HPDE6-E6E7 (cell line): ENCODE measurements at regions not wholly inside any gene's neighbourhood (a gene's known extent, or its start where the extent isn't known, plus 50 kb on each side); places are given as distances from the start of the nearest gene placed in this dataset.

Source experiments
- DNase-seq: peaks from one replicate; pipeline ENCODE4 v3.0.0; 2011; ENCODE audit warnings: missing footprints; ENCODE audit errors: extremely low spot score

DNA sequence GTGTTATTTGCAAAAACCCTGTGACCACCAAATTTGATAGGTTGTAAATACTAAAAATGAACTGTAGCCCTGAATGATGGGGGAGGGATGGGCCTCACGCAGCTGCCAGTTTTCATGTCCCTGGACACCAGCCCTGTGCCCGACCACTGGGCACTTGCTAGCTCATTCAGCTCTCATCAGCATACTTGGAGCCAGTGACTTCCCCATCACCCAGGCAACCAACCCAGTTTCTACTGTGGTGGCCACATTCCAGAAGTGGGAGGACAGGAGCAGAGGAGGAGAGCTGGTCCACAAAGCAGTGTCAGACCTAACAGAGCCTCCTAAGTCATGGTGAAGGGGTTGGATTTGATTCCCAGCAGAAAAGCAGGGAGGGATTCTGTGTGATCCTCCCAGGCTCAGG lies 128.2 kb downstream of the CPEB2 start:
- no peak for DNase-seq

DNA sequence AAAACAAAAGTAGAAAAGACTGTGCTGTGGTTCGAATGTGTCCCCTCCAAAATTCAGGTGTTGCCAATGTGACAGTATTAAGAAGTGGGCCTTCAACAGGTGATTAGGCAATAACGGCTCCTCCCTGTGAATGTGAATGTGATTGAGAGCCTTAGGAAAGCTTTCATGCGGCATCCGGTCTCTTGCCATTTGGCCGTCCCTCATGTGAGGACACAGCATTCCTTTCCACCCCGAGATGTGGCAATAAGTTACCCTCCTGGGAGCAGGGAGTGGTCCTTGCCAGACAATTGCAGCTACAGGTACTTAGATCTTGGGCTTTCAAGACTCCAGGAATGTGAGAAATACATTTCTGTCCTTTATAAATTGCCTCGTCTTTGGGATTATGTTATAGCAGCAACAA lies 129.3 kb downstream of the CPEB2 start:
- no peak for DNase-seq

DNA sequence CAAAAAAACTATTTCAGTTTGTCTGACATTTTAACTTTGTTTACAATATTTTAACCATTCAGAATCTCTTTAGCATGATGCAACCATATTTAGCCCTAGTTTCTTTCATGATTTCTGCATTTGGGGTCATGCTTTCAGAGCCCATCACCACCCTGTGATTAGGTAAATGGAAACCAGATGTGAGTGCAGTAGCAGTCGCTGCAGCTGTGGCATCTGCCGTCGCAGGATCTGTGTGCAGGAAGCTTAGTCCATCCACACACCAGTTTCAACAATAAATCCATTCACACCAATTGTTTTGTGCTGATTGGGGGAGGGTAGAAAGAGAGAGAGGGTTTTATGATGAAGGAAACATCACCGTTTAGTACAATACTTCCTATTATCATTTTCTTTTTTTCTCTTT lies 130.5 kb downstream of the CPEB2 start:
- no peak for DNase-seq

DNA sequence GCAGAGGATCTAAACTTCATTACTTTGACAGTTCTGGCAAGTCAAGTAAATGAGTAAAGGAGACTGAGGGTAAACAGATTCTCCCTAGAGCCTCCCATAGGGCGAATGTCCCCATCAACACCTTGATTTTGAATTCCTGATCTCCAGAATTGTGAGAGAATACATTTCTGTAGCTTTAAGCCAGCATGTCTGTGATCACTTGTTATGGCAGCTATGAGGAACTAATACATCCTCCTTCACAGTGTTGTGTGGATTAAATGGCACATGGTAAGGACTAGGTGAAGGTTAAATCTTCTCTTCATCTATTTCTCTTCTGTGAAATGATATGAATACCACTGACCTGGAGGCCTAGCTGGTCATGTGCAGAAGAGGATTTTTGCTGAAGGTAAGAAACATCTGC lies 137.3 kb downstream of the CPEB2 start:
- no peak for DNase-seq

DNA sequence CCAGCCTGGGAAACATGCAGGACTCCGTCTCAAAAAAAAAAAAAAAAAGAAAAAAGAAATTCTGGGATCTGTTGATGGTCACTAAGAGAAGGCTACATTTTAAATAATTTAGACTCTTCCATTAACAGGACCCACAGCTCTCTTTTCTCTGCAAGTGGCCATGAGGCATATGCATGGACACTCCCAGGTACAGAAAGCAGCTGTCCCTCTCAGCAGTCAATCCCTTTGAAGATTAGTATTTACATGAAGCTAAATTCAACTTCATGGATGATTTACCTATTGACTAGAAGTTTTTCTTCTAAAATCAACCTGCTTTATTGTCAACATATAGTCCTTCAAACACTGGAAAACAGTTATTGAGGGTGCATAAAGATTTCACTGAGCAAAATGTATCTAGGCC lies 139.9 kb downstream of the CPEB2 start:
- no peak for DNase-seq

DNA sequence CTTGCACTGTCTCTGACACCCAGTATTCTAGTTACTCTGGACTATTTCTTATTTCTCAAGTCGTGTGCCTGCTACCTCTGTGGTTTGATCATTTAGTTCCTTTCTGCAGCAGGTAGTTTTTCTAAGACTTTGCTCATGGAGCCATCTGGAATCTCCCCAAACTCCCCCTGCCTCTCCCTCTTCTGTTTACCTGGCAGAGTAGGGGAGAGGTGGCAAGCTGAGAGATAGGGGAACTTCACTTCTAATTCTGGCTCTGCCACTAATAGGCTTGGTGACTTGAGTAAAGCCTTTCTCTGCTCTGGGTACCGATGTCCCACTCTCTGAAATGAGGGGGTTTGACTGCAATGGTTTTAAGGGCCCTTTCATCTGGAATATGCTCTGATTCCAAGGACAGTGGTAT lies 141.3 kb downstream of the CPEB2 start:
- DNase-seq: no peak

DNA sequence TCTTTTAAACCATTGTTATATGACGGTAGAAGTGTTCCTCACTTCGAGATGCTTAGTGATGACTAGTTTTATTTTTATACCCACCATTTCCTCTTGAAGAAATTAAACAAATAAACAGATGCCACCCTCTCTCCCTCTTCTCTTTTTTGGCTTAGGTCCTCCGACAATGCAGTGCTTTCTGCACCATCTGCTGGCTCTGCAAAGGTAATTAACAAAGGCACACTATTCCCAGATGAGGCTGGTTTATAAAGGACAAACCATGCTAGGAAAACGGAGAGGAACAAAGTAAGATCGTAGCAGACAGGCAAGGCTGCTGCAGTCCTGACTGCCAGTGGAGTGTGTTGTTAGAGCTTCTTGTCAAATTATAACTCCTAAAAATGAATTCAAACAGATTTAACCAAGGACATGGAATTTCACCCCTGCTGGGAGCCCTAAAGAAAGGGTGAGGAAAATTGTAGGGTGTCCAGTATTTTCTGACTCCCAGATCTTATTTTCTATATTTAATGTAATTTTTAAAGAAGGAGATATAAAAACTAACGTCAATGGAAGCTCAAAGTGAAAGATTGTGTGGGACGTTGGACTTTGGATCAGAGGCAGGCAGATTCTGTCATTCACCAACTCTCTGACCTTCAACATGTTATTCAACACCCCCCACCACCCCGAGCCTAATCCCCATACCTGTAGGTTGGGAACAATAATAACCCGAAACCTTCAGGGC lies 142.1 kb downstream of the CPEB2 start:
- no peak for DNase-seq

DNA sequence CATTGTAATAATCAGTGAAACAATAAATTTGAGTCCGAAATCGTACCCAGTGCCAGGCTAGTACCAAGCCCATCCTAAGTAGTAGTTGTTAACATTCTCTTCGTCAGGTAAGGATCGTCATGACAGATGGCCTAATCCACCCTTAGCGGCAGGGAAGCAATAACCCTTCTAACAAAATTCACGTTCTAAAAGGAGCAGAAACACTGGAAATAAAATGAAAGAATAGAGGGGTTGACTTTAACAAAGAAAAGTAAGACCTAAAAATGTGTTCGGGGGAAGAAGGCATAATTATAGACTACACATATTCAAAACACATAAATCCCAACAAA lies 142.7 kb downstream of the CPEB2 start:
- no peak for DNase-seq

DNA sequence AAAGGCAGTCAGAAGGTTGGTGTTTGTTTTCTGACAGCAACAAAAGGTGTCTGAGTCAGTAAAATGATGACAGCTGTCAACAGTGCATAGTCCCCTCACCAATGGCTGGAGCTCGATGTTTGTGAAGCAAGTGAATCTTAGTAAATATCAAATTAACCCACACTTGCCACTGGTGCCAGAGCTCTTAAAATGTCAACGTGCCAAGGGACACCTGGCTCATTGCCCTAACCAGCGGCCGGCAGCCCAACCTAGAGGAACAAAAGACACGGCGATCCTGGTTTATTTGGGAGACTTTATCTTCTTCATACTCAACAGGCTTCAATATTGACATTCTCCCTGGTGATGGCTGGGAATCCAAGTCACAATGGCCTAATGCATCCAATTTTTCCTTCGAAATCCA lies 143.4 kb downstream of the CPEB2 start:
- DNase-seq: no peak

DNA sequence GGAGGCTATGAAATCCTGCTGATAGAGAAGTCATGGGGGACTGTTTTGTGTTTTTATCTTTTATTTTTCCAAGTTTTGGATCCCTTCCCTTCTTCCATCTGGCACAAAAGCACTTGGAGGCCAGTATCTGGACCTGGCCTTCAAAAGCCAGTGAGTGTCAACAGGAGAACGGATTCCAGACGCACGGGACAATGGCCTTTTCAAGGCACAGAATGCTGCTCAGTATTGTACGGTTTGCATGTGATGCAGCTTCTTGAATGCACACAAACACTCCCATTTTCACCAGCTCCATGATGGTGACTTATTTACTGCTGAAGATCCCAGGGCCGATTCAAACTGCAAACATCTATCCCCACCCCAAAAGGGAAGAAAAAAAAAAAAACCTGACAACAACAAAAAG lies 145.4 kb downstream of the CPEB2 start:
- no peak for DNase-seq

DNA sequence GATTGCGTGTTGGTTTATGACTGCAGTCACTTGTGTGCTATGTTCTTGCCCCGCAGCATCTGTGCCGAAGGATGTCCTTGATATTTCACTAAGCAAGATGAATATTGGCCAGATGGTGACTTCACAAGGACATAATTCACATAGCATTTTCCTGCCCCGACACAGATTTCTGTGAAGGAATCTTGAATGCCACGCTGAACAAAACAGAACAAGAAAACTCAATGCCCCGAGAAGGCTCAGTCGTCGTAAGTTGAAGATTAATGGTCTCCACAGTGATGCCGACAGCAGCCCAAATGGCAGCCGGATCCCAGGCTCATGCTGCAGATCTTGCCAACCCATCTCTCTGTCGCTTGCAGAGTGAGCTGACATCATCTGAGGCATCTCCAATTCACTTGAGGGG lies 145.9 kb downstream of the CPEB2 start:
- DNase-seq: no peak

DNA sequence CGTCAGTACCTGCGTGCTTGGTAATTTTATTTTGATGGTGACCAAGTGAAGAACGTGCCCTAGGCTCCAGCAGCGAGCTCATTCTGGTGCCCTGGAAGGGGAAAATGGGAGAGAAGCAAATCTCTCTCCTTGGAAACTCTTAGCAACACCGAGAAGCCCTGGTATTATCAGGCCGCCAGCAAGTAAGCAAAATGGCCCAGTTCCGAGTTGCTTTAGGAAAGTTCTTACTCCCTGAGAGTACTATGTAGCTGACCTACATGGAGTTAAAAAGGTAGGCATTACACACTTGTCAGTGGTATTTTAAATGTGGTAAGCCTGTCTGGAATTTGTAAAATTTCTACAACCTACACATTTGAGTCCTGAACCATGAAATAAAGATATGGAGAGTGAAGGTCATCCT lies 146.4 kb downstream of the CPEB2 start:
- no peak for DNase-seq

DNA sequence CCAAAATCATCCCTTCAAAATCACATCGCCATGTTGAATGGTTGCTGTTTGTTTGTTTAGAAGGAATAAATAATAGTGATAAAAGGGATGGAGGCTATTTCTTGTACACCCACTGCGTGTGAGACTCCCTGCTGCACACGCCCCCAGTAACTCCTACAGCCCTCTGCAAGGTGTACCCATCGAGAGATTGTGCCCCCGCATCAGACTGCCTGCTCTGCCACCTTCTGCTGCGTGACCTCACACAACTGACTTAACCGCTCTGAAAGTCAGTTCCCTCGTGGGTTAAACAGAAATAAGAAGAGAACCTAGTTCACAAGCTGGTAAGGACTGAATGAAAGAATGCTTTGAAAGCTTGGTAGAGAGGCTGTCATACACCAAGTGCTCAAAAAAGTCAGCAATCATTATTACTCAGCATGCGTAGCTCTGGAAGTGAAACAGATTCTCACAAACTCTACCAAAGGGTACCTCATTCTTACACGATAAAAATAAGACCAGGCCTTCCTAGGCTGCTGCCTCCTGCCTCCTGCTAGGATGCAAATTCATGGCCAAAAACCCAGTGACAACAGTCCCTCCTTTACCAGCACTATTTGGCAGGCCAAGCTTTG lies 147.1 kb downstream of the CPEB2 start:
- no peak for DNase-seq

DNA sequence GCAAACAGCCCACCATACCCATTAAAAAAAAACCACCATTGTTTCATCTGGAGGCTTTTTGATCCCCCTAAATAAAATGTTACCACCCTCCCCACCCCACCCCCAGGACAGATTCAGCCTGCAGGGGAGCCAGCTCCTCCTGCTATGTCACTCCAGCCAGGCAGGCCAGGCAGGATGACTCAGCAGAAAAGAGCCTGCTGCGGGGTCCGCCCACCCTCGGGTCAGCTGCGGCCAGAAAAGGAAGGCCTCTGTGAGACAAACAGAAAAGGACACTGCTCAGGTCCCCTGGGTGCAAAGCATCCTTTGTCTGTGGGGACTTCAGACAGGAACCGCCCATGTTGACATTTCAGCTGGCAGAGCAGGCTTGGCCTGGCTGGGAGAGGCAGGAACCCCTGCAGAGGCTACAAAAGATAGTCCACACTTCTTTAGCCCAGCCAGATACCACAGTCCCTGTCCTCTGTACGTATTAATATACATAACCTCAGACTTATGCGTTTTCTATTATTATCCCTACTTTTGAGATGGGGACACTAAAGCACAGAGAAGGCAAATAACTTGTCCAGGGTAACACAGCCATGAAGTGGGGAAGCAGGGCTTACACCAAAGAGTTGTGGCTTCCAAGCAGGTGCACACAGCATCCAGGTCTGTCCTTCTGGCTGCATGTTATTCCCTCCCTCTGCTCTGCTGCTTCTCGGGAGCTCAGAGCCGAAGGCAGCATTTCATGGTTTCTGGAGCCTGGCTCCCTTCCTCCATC lies 147.7 kb downstream of the CPEB2 start:
- DNase-seq: peak; percentile 58

DNA sequence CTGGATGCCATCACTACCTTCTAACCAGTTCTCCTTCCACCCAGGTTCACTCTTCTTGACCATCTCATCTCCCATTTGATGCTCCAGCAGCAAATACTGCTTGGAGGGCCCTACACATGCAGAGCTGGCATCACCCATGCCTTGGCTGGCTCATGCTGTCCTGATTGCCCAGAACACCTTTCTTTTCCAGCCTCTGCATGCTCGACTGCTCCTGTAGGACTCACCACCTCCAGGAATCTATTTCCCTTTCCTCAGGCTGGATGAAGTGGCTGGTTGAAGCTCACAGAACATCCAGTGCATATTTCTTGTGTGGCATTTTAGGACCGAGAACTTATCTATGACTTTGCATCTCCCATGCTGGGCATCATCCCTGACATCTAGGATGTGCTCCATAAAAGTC lies 148.3 kb downstream of the CPEB2 start:
- no peak for DNase-seq

DNA sequence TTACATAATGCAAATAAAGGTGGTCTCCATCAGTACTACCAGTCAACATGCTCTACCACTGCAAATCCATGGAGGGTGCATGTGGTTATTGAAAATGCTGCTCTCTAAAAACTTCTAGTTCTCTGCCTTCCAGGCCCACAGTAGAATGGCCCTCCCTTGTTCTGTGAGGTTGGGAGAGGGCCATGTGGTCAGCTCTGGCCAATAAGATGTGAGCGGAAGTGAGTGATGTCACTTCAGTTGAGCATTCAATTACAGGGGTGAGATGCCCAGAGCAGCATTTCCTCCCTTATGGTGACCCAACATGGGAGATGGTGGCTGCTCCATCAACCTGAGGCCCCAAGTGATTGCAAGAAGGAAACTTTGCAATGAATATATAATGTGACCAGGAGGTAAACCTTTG lies 148.8 kb downstream of the CPEB2 start:
- no peak for DNase-seq

DNA sequence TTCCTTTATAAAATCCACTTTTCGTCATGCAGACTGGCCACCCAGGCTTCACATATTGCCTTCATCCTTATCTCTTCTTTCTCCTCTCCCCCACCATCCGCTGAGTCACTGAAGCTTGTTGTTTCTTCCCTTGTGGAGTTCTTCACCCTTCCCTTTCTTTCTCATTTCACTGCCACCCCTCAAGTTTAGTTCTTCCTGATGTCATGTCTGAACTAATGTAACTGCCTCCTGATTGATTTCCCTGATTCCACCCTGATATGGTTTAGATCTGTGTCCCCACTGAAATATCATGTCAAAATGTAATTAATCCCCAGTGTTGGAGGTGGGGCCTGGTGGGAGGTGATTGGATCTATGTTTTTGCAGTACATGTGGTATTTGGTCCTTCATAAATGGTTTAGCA lies 151.4 kb downstream of the CPEB2 start:
- DNase-seq: no peak

DNA sequence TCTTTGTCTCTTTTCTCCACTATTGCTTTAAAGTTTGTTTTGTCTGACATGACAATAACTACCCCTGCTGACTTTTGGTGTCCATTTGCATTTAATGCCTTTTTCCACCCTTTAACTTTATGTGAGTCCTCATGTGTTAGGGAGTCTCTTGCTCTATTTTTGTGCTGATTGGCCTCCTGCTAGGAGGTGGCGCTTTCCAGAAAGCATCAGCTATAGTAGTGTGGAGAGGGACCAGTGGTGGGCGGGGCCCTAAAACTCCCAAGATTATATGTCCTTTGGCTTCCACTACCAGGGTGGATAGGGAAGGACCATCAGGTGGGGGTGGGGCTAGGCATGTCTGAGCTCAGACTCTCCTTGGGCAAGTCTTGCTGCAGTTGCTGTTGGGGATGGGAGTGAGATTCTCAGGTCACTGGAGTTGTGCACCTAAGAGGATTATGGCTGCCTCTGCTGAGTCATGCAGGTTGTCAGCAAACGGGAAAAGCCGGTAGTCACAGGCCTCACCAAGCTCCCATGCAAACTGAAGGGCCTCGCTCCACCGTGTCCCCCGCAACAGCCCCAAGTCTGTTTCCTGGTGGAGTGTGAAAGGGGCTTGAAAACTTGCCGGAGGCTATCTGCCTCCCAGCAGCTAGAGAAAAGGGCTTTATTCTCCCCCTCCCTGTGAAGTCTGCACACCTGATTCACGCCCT lies 156.3 kb downstream of the CPEB2 start:
- DNase-seq: no peak

DNA sequence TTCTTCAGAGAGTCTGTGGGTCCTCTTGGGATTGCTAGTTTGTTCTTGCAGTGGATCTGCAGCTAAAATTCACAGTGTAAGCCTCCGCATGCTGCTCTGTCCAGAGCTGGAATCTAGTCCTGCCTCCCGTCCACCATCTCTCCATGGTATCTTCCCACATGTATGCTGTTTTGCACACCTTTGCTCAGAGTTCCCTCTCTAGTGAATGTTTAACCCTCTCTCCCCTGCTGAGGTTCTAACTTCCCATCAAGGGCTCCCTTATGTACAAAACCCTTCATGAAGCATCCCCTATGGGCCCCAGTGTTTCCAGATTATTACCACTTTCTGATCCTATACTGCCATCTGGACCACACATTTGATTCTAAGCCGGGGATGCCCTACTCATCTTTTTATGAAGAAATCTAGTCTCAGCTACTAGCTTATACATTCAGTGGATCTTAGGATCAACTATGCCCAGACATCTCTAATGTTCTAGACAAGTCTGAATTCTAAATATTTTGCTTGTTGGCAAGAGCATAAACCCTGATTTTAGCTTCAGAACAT lies 157.3 kb downstream of the CPEB2 start:
- no peak for DNase-seq

DNA sequence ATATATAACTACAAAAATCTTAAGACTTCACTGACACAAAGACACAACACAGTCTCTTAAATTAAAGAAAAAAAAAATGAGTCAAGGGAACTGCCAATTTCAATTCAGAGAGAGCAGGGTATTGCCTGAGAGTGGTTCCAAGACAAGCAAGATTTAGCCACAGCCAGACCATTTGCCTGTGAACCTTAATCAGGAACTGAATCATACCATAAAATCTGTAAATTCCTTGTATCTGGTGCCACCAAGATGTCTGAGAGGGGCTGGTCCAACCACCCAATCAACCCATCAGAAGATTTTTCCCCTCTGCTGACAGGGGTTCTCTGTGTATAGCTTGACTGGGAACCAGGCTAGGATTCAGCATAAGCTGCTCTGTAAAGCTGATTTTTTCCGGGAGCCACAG lies 159.2 kb downstream of the CPEB2 start:
- DNase-seq: no peak

DNA sequence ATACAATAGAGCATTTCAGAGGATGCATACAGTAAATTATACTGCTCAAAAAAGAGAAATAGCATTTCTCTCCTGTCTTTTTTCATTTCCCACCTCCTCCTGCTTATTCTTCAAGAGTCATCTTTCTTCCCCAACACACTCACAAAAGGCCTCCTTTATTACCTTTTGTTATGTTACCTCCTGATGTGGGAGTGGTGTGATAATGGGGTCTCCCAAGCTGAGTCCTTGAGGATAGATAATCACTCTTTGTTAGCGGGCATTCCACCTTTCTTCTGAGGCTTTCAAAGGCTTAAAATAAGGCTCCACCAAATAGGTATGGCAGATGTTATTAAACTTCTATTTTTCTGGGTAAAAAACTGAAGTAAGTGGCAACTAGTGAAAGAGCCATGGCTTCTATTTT lies 159.8 kb downstream of the CPEB2 start:
- DNase-seq: no peak

DNA sequence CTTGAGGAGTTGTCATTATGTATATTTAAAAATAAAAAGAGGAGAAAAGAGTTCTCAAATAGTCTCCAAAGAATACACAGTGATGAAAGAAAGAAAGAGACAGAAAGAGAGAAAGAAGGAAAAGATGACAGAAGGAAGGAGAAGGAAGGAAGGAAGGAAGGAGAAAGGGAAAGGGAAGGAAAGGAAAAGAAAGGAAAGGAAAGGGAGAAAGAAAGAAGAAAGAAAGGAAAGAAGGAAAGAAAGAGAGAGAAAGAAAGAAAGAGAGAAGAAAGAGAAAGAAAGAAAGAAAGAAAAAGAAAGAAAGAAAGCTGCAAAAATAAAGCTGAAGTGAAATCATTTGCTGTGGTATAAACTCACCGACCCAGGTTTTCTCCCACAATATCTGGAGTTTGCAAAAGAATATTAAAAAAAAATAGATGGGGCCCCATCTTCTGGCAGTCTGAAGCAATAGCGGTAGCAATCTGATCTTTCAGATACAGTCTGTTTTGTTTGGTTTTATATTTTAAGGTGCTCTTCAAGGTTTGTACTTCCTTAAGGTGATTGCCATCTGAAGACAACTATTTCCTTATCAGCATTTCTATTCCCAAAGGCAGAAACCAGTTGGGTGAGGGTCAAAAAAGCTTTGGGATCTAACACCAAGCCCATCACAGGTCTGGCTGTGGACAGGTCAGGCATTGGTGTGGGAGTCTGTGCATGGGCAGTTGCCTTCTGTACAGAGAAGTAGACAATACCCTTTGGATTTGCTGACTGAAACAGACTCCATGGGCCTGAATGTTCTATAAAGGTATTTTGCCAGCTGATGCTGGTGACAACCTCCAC lies 160.4 kb downstream of the CPEB2 start:
- DNase-seq: peak; percentile 19
